H9 (cell line): ENCODE measurements at regions not wholly inside any gene's neighbourhood (a gene's known extent, or its start where the extent isn't known, plus 50 kb on each side); places are given as distances from the start of the nearest gene placed in this dataset.
"Not testable (repeated sequence)": the region's sequence is repeated elsewhere in the genome, so short reads cannot be mapped to it uniquely, and the experiment has no call there.

Experiments used
- DNase-seq: peaks from one replicate; pipeline ENCODE4 v3.0.0-alpha.2; 2017
- H2AFZ ChIP-seq: one replicate; pipeline ENCODE4 v1.6.1; 2013; ENCODE audit warnings: mild to moderate bottlenecking, low read length, control low read depth, moderate library complexity
- H2AK5ac ChIP-seq: 2 replicates; pipeline ENCODE4 v1.6.1; 2013; ENCODE audit warnings: low read length, control low read depth, mixed read lengths; ENCODE audit not compliant: insufficient read length
- H2BK120ac ChIP-seq: one replicate; pipeline ENCODE4 v1.6.1; 2013; ENCODE audit warnings: low read depth, mild to moderate bottlenecking, low read length, control low read depth, inconsistent platforms; ENCODE audit not compliant: poor library complexity, severe bottlenecking
- H2BK12ac ChIP-seq: 2 replicates; pipeline ENCODE4 v1.6.1; 2013; ENCODE audit warnings: low read length, control low read depth, mixed read lengths, low read depth; ENCODE audit not compliant: insufficient read length
- H2BK15ac ChIP-seq: 2 replicates; pipeline ENCODE4 v1.6.1; 2013; ENCODE audit warnings: low read depth, low read length, control low read depth
- H2BK20ac ChIP-seq: one replicate; pipeline ENCODE4 v1.6.1; 2013; ENCODE audit warnings: low read depth, mild to moderate bottlenecking, low read length, control low read depth, inconsistent platforms; ENCODE audit not compliant: poor library complexity, severe bottlenecking
- H2BK5ac ChIP-seq: 2 replicates; pipeline ENCODE4 v1.6.1; 2013; ENCODE audit warnings: low read length, control low read depth, mixed read lengths; ENCODE audit not compliant: insufficient read length
- H3K14ac ChIP-seq: 2 replicates; pipeline ENCODE4 v1.6.1; 2013; ENCODE audit warnings: low read length, control low read depth; ENCODE audit not compliant: insufficient read depth
- H3K18ac ChIP-seq: 2 replicates; pipeline ENCODE4 v1.6.1; 2013; ENCODE audit warnings: low read depth, mild to moderate bottlenecking, mixed read lengths, low read length, control low read depth; ENCODE audit not compliant: insufficient read length
- H3K23ac ChIP-seq: 2 replicates; pipeline ENCODE4 v1.6.1; 2013; ENCODE audit warnings: low read length, control low read depth, mixed read lengths, low read depth; ENCODE audit not compliant: insufficient read length
- H3K23me2 ChIP-seq: 2 replicates; pipeline ENCODE4 v1.6.1; 2013; ENCODE audit warnings: low read depth, mild to moderate bottlenecking, mixed read lengths, low read length, control low read depth; ENCODE audit not compliant: insufficient read length, poor library complexity, severe bottlenecking
- H3K27ac ChIP-seq: 2 replicates; pipeline ENCODE4 v1.5.1; 2013; ENCODE audit warnings: low read length, control low read depth, mixed read lengths, low read depth; ENCODE audit not compliant: insufficient read length
- H3K27me3 ChIP-seq: 2 replicates; pipeline ENCODE4 v1.6.1; 2013; ENCODE audit warnings: low read length, control low read depth, inconsistent platforms; ENCODE audit not compliant: insufficient read depth
- H3K4ac ChIP-seq: 2 replicates; pipeline ENCODE4 v1.6.1; 2013; ENCODE audit warnings: low read depth, mild to moderate bottlenecking, control low read depth, inconsistent platforms, low read length, moderate library complexity
- H3K4me1 ChIP-seq: 2 replicates; pipeline ENCODE4 v1.6.1; 2013; ENCODE audit warnings: low read length, control low read depth, inconsistent platforms; ENCODE audit not compliant: insufficient read depth
- H3K4me2 ChIP-seq: 2 replicates; pipeline ENCODE4 v1.6.1; 2013; ENCODE audit warnings: low read length, control low read depth, mixed read lengths; ENCODE audit not compliant: insufficient read length, insufficient read depth
- H3K56ac ChIP-seq: 2 replicates; pipeline ENCODE4 v1.6.1; 2013; ENCODE audit warnings: low read depth, mild to moderate bottlenecking, mixed read lengths, low read length, control low read depth; ENCODE audit not compliant: insufficient read length
- H3K79me1 ChIP-seq: 2 replicates; pipeline ENCODE4 v1.6.1; 2013; ENCODE audit warnings: low read depth, mild to moderate bottlenecking, moderate library complexity, low read length, control low read depth, inconsistent platforms; ENCODE audit not compliant: insufficient read depth, poor library complexity, severe bottlenecking
- H3K79me2 ChIP-seq: 2 replicates; pipeline ENCODE4 v1.6.1; 2013; ENCODE audit warnings: low read length, control low read depth, inconsistent platforms; ENCODE audit not compliant: insufficient read depth
- H3K9ac ChIP-seq: 2 replicates; pipeline ENCODE4 v1.6.1; 2013; ENCODE audit warnings: low read length, control low read depth, mixed read lengths; ENCODE audit not compliant: insufficient read length; ENCODE audit errors: extremely low read depth
- H3K9me3 ChIP-seq: one replicate; pipeline ENCODE4 v1.6.1; 2013; ENCODE audit warnings: low read depth, low read length, inconsistent platforms; ENCODE audit not compliant: control insufficient read depth
- H3T11ph ChIP-seq: one replicate; pipeline ENCODE4 v1.6.1; 2013; ENCODE audit warnings: mild to moderate bottlenecking, low read length, control low read depth, inconsistent platforms
- H4K20me1 ChIP-seq: one replicate; pipeline ENCODE4 v1.6.1; 2013; ENCODE audit not compliant: control insufficient read depth, insufficient read length, insufficient read depth
- H4K5ac ChIP-seq: 2 replicates; pipeline ENCODE4 v1.6.1; 2013; ENCODE audit warnings: low read depth, mild to moderate bottlenecking, mixed read lengths, low read length, control low read depth; ENCODE audit not compliant: insufficient read length
- H4K8ac ChIP-seq: replicated peaks from 2 replicates; pipeline ENCODE4 v1.6.1; 2013; ENCODE audit warnings: low read length, control low read depth, mixed read lengths, low read depth; ENCODE audit not compliant: insufficient read length
- H4K91ac ChIP-seq: 2 replicates; pipeline ENCODE4 v1.6.1; 2013; ENCODE audit warnings: low read depth, mild to moderate bottlenecking, moderate library complexity, mixed read lengths, low read length, control low read depth; ENCODE audit not compliant: insufficient read length
- H3K27ac Mint-ChIP-seq, 3 experiments: 2 replicates in 2 of 3; 3 replicates in 1 of 3; pipeline ENCODE4 v1.8.0; 2020 to 2021; ENCODE audit warnings: mixed read lengths in 3 of 3, mild to moderate bottlenecking in 1 of 3, moderate library complexity in 1 of 3
- H3K27me3 Mint-ChIP-seq: 2 replicates; pipeline ENCODE4 v1.8.0; 2021; ENCODE audit warnings: low read depth, mild to moderate bottlenecking, moderate library complexity, mixed read lengths
- H3K36me3 Mint-ChIP-seq, 3 experiments: 2 replicates in 2 of 3; 3 replicates in 1 of 3; pipeline ENCODE4 v1.8.0; 2020 to 2021; ENCODE audit warnings: low read depth in 3 of 3, mixed read lengths in 3 of 3; ENCODE audit not compliant: insufficient read depth in 1 of 3
- H3K4me1 Mint-ChIP-seq, 2 experiments: 2 replicates each; pipeline ENCODE4 v1.8.0; 2020; ENCODE audit warnings: mixed read lengths in 2 of 2
- H3K4me3 Mint-ChIP-seq, 2 experiments: 2 replicates in 1 of 2; 3 replicates in 1 of 2; pipeline ENCODE4 v1.8.0; 2020 to 2021; ENCODE audit warnings: mild to moderate bottlenecking in 2 of 2, mixed read lengths in 2 of 2, moderate library complexity in 1 of 2
- H3K9me3 Mint-ChIP-seq, 2 experiments: 2 replicates in 1 of 2; 3 replicates in 1 of 2; pipeline ENCODE4 v1.8.0; 2020; ENCODE audit warnings: mild to moderate bottlenecking in 2 of 2, mixed read lengths in 2 of 2, moderate library complexity in 1 of 2
- WGBS: extraction: QIAGEN DNeasy Blood & Tissue Kit; methylation state at CpG from one replicate; pipeline ENCODE4 v1.1.7; 2013; ENCODE audit warnings: missing lambda C conversion rate, low lambda C conversion rate, mixed read lengths; ENCODE audit not compliant: insufficient read length; ENCODE audit errors: extremely low coverage; 5-methylcytosine and 5-hydroxymethylcytosine counted together

GRCh38 chr7:76862241-76862640 is 169.9 kb downstream of the SPDYE17 start:
- H3K27ac ChIP-seq, H3K23ac ChIP-seq, H3K18ac ChIP-seq, H2BK120ac ChIP-seq, H3K4ac ChIP-seq, H2AK5ac ChIP-seq, H3K27ac Mint-ChIP-seq, H4K20me1 ChIP-seq, H3K4me3 Mint-ChIP-seq, H3K9me3 Mint-ChIP-seq, H3K4me2 ChIP-seq, H2BK12ac ChIP-seq, DNase-seq, H3K27me3 ChIP-seq, H3K27me3 Mint-ChIP-seq, H3K4me1 ChIP-seq, H4K5ac ChIP-seq, H2BK15ac ChIP-seq, H2AFZ ChIP-seq, H3K14ac ChIP-seq, H2BK20ac ChIP-seq, H2BK5ac ChIP-seq, H3K4me1 Mint-ChIP-seq, H4K8ac ChIP-seq, H3K79me2 ChIP-seq, H3K9ac ChIP-seq, H3K36me3 Mint-ChIP-seq, H4K91ac ChIP-seq, H3K79me1 ChIP-seq, H3T11ph ChIP-seq, H3K23me2 ChIP-seq, H3K56ac ChIP-seq, H3K9me3 ChIP-seq: not testable (repeated sequence)

- not testable (repeated sequence) for H2AK5ac ChIP-seq, H2BK12ac ChIP-seq, H3K27me3 Mint-ChIP-seq, H3K4me3 Mint-ChIP-seq, H3K27ac Mint-ChIP-seq, H3T11ph ChIP-seq, H4K5ac ChIP-seq, H3K56ac ChIP-seq, H3K9me3 ChIP-seq, H3K36me3 Mint-ChIP-seq, H3K9ac ChIP-seq, H4K91ac ChIP-seq, H3K4me2 ChIP-seq, H3K14ac ChIP-seq, H3K18ac ChIP-seq, H2BK5ac ChIP-seq, H3K23ac ChIP-seq, H2AFZ ChIP-seq, H2BK120ac ChIP-seq, H4K8ac ChIP-seq, H3K79me2 ChIP-seq, H3K79me1 ChIP-seq, H3K9me3 Mint-ChIP-seq, H3K4me1 ChIP-seq, H3K4me1 Mint-ChIP-seq, H3K27me3 ChIP-seq, H3K4ac ChIP-seq, H3K27ac ChIP-seq, DNase-seq, H3K23me2 ChIP-seq, H4K20me1 ChIP-seq, H2BK15ac ChIP-seq, H2BK20ac ChIP-seq
- WGBS, result no CpG with 5 or more reads among the region's 5 CpGs
Measured at GRCh38 chr7:76859933-76860332, 172.2 kb downstream of the SPDYE17 start.

- DNase-seq, H2BK5ac ChIP-seq, H3K23me2 ChIP-seq, H3K4me2 ChIP-seq, H4K91ac ChIP-seq, H3K4me1 Mint-ChIP-seq, H3K18ac ChIP-seq, H3T11ph ChIP-seq, H4K8ac ChIP-seq, H2AFZ ChIP-seq, H3K4me1 ChIP-seq, H3K27me3 Mint-ChIP-seq, H3K79me2 ChIP-seq, H3K79me1 ChIP-seq, H3K56ac ChIP-seq, H4K20me1 ChIP-seq, H2BK120ac ChIP-seq, H2BK20ac ChIP-seq, H3K14ac ChIP-seq, H3K27me3 ChIP-seq, H3K36me3 Mint-ChIP-seq, H3K27ac Mint-ChIP-seq, H3K9me3 Mint-ChIP-seq, H3K9me3 ChIP-seq, H4K5ac ChIP-seq, H3K9ac ChIP-seq, H3K4ac ChIP-seq, H2BK12ac ChIP-seq, H3K4me3 Mint-ChIP-seq, H3K23ac ChIP-seq, H3K27ac ChIP-seq, H2BK15ac ChIP-seq, H2AK5ac ChIP-seq: not testable (repeated sequence)
Measured at GRCh38 chr7:76854631-76855030, 177.5 kb downstream of the SPDYE17 start.
